K562 (cell line): ENCODE measurements at regions not wholly inside any gene's neighbourhood (a gene's known extent, or its start where the extent isn't known, plus 50 kb on each side); places are given as distances from the start of the nearest gene placed in this dataset.

Source experiments
- ATAC-seq: fragments of 200-7000 bp; cut with Tn5 transposase; 3 replicates; pipeline ENCODE4 v1.9.1; 2020; ENCODE audit warnings: moderate library complexity
- BruUV-seq: library from RNA; stranded (reverse); fragments of 400-500 nt; replicated peaks from 2 replicates; lab custom pipeline; 2021; lab: Mats Ljungman, UMichigan
- CTCF ChIA-PET: fragments of 300-600 bp; formaldehyde crosslinking; extraction: SDS; loops from one replicate; lab custom pipeline; 2021; ENCODE audit warnings: low intra/inter-chr PET ratio; lab: Yijun Ruan, JAX
- POLR2A ChIA-PET: fragments of 300-600, 350-650 bp; sonication (Branson Sonifier 250); formaldehyde crosslinking; extraction: SDS; loops from one replicate; lab custom pipeline; 2021; ENCODE audit warnings: antibody characterized with exemption, inconsistent platforms; lab: Yijun Ruan, JAX
- DNase-seq, 4 experiments: peaks; one replicate each; pipeline versions ENCODE4 v3.0.0 to v3.0.0-alpha.2; 2011 to 2018; ENCODE audit warnings: low spot score in 3 of 4, mixed read lengths in 3 of 4; ENCODE audit errors: extremely low read depth in 1 of 4
- FAIRE-seq: peaks from 2 replicates; lab custom pipeline; 2011; peaks lifted over from hg19 to GRCh38; lab: Jason Lieb, UNC
- H2AFZ ChIP-seq: 2 replicates; pipeline ENCODE4 v1.6.0; 2011; ENCODE audit warnings: low read depth, low read length, control low read depth, inconsistent platforms
- H3K27ac ChIP-seq: fragments of 200-600 bp; 3 replicates; pipeline ENCODE4 v1.8.0; 2011; ENCODE audit warnings: low read depth, mild to moderate bottlenecking, control low read depth, inconsistent platforms, low read length, moderate library complexity, mixed read lengths; ENCODE audit errors: extremely low read depth
- H3K27me3 ChIP-seq, 2 experiments: fragments of 300-600 bp in 1 of 2; 2 replicates in 1 of 2; 3 replicates in 1 of 2; pipeline versions ENCODE4 v1.6.0 to v1.8.0; 2011; ENCODE audit warnings: inconsistent platforms in 2 of 2, low read length in 2 of 2, mild to moderate bottlenecking in 1 of 2, mixed read lengths in 1 of 2, moderate library complexity in 1 of 2; ENCODE audit not compliant: control insufficient read depth in 2 of 2, insufficient read depth in 2 of 2
- H3K36me3 ChIP-seq: fragments of 300-600 bp; 3 replicates; pipeline ENCODE4 v1.8.0; 2011; ENCODE audit warnings: mild to moderate bottlenecking, low read length, inconsistent platforms; ENCODE audit not compliant: control insufficient read depth, insufficient read depth
- H3K4me1 ChIP-seq, 2 experiments: fragments of 200-600 bp in 1 of 2; replicated peaks in 1 of 2; 2 replicates in 1 of 2; 3 replicates in 1 of 2; pipeline versions ENCODE4 v1.5.1 to v1.8.0; 2011; ENCODE audit warnings: inconsistent platforms in 2 of 2, low read length in 2 of 2, mild to moderate bottlenecking in 1 of 2, mixed read lengths in 1 of 2, moderate library complexity in 1 of 2; ENCODE audit not compliant: control insufficient read depth in 2 of 2, insufficient read depth in 2 of 2
- H3K4me2 ChIP-seq: 2 replicates; pipeline ENCODE4 v1.6.1; 2011; ENCODE audit warnings: low read length, control low read depth, inconsistent platforms, mixed read lengths; ENCODE audit not compliant: insufficient read depth
- H3K4me3 ChIP-seq: fragments of 200-600 bp; sonication (generic), shearing (Covaris generic); 2 replicates; pipeline ENCODE4 v1.5.1; 2016; ENCODE audit warnings: control low read depth, inconsistent platforms
- H3K79me2 ChIP-seq: fragments of 200-600 bp; 3 replicates; pipeline ENCODE4 v1.8.0; 2011; ENCODE audit warnings: low read length, inconsistent platforms; ENCODE audit not compliant: control insufficient read depth, insufficient read depth
- H3K9ac ChIP-seq, 2 experiments: 2 replicates each; pipeline versions ENCODE4 v1.6.0 to v1.6.1; 2011; ENCODE audit warnings: low read depth in 2 of 2, low read length in 2 of 2, control low read depth in 1 of 2, inconsistent platforms in 1 of 2, mild to moderate bottlenecking in 1 of 2, mixed read lengths in 1 of 2; ENCODE audit not compliant: insufficient read depth in 1 of 2
- H3K9me1 ChIP-seq: one replicate; pipeline ENCODE4 v1.6.0; 2011; ENCODE audit warnings: inconsistent platforms, mild to moderate bottlenecking, low read length, moderate library complexity; ENCODE audit not compliant: control insufficient read depth, insufficient read depth
- H3K9me3 ChIP-seq: replicated peaks from 2 replicates; pipeline ENCODE4 v1.5.1; 2011; ENCODE audit warnings: low read depth, low read length, inconsistent platforms; ENCODE audit not compliant: control insufficient read depth, insufficient read depth
- H4K20me1 ChIP-seq: replicated peaks from 2 replicates; pipeline ENCODE4 v1.6.1; 2011; ENCODE audit warnings: low read length, inconsistent platforms, mixed read lengths; ENCODE audit not compliant: control insufficient read depth, insufficient read depth
- DMBX1 ChIP-seq: fragments of 250-450 bp; sonication (Bioruptor Pico); IDR thresholded peaks from 2 replicates; pipeline ENCODE4 v1.8.0; 2022; ENCODE audit warnings: inconsistent platforms, mild to moderate bottlenecking, moderate library complexity, borderline replicate concordance
- ETV1 ChIP-seq: fragments of 450-650 bp; conservative IDR thresholded peaks from 2 replicates; pipeline ENCODE4 v1.6.1; 2016; ENCODE audit warnings: missing genetic modification characterization, control low read depth, low read depth, missing compliant biosample characterization
- HSF4 ChIP-seq: fragments of 250-450 bp; sonication (Bioruptor Pico); IDR thresholded peaks from 2 replicates; pipeline ENCODE4 v2.1.2; 2022; ENCODE audit warnings: mild to moderate bottlenecking, moderate library complexity, borderline replicate concordance
- IFI16 ChIP-seq: fragments of 250-450 bp; sonication (Bioruptor Pico); IDR thresholded peaks from 2 replicates; pipeline ENCODE4 v2.1.2; 2022; ENCODE audit warnings: mild to moderate bottlenecking, inconsistent platforms
- MED1 ChIP-seq: sonication (generic); formaldehyde crosslinking; IDR thresholded peaks from 2 replicates; pipeline ENCODE4 v1.8.1; 2023; ENCODE audit warnings: missing genetic modification reagents, borderline replicate concordance
- NCOR1 ChIP-seq: fragments of 450-650 bp; IDR thresholded peaks from 2 replicates; pipeline ENCODE4 v1.6.1; 2016; ENCODE audit warnings: mild to moderate bottlenecking, moderate library complexity
- PHF20 ChIP-seq: fragments of 450-650 bp; IDR thresholded peaks from 2 replicates; pipeline ENCODE4 v1.6.1; 2018; ENCODE audit not compliant: partially characterized antibody
- POLR2AphosphoS2 ChIP-seq: IDR thresholded peaks from 2 replicates; pipeline ENCODE4 v1.6.1; 2012; ENCODE audit warnings: low read length, improper control_type of control experiment
- PURB ChIP-seq: sonication (generic); formaldehyde crosslinking; IDR thresholded peaks from 2 replicates; pipeline ENCODE4 v1.9.0; 2021; ENCODE audit warnings: low read depth, mild to moderate bottlenecking, missing genetic modification reagents
- STAT5B ChIP-seq: fragments of 250-450 bp; sonication (Bioruptor Pico); IDR thresholded peaks from 2 replicates; pipeline ENCODE4 v1.8.0; 2021; ENCODE audit warnings: mild to moderate bottlenecking, inconsistent platforms
- ZBTB17 ChIP-seq: fragments of 450-650 bp; formaldehyde crosslinking; IDR thresholded peaks from 2 replicates; pipeline ENCODE4 v1.4.0; 2020; ENCODE audit warnings: mild to moderate bottlenecking
- WGBS: fragments of 100-300 bp; shearing (Covaris generic); methylation state at CpG from one replicate; pipeline ENCODE4 v1.1.6; 2016; ENCODE audit warnings: low coverage, mixed read lengths; ENCODE audit not compliant: insufficient coverage; ENCODE audit errors: missing lambda C conversion rate; 5-methylcytosine and 5-hydroxymethylcytosine counted together
- in situ Hi-C: fragments of 300-500 bp; cut with MboI; formaldehyde crosslinking; loops from 4 replicates; pipeline ENCODE4 v1.15.0; 2018; ENCODE audit warnings: inconsistent platforms, mixed read lengths
- intact Hi-C: fragments of 100-400 bp; cut with micrococcal nuclease; formaldehyde crosslinking; loops from 2 replicates; pipeline ENCODE4 v1.14.2; 2022

GRCh38 chr20:5467086-5467485 lies 143.7 kb downstream of the GPCPD1 start:
- Histone ChIP-seq H3K79me2 (no peaks in the 10 kb centered on the region), H3K9me1 (no peaks in the 10 kb centered on the region), H4K20me1 (no peaks in the 10 kb centered on the region), H3K9ac (no peak overlapping the region), H2AFZ (no peak overlapping the region), H3K27me3 (peaks cover 0 to 9% of the 10 kb centered on the region in 2 experiments; a peak in 2 of 5 replicates), H3K9me3 (no peaks in the 10 kb centered on the region), H3K4me1 (peaks cover 0 to 12% of the 10 kb centered on the region in 2 experiments; a peak in 2 of 5 replicates), H3K4me2 (no peak overlapping the region), H3K4me3 (no peak overlapping the region), H3K36me3 (no peaks in the 10 kb centered on the region), H3K27ac (no peak overlapping the region)
- BruUV-seq, result no TSS peak
- POLR2A ChIA-PET, result no interaction called here
- CTCF ChIA-PET, result no interaction called here
- 0% methylated on average over 3 of the region's 3 CpGs for WGBS
- no peak for FAIRE-seq
- intact Hi-C loops, result no loop called here
- in situ Hi-C loops, result no loop called here
- DNase-seq, result no peak
- no peak for ATAC-seq
- TF ChIP-seq ZBTB17, result no peak
- TF ChIP-seq POLR2AphosphoS2, result no peak
- no peak for TF ChIP-seq HSF4 (CRISPR knock-in tag)
- TF ChIP-seq DMBX1 (CRISPR knock-in tag), result no peak
- TF ChIP-seq PURB, result no peak
- no peak for TF ChIP-seq NCOR1
- TF ChIP-seq MED1 (CRISPR knock-in tag), result no peak
- no peak for TF ChIP-seq ETV1 (tag)
- no peak for TF ChIP-seq PHF20
- no peak for TF ChIP-seq STAT5B (CRISPR knock-in tag)
- TF ChIP-seq IFI16 (CRISPR knock-in tag), result no peak
